ENCODE measurements at regions not wholly inside any gene's neighbourhood (a gene's known extent, or its start where the extent isn't known, plus 50 kb on each side); places are given as distances from the start of the nearest gene placed in this dataset.

DNA sequence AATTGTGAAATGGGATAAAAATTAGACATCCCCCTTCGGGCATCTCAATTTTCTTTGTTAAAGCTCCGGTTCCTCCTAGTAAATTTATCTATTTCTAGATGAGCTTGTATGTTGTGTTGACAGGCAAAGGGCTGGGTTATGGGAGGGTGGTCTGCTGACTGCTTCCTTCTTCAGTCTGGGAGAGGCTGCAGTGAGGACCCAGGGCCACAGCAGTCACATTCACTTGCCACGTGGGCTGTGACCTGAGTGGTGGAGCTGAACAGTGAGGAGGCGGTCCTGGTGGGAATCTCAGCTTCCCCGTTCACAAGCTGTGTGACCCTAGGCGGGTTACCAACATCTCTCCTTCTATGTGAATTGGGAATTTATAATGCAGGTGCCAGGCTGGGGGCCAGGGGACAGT, 57.5 kb upstream of the RXRA start:
- no peak overlapping the region for H3K4me3 ChIP-seq (ENCODE audit: low read depth, low read length)
- no peak for DNase-seq (ENCODE audit: low read depth)
- TF ChIP-seq, protein P1, sequence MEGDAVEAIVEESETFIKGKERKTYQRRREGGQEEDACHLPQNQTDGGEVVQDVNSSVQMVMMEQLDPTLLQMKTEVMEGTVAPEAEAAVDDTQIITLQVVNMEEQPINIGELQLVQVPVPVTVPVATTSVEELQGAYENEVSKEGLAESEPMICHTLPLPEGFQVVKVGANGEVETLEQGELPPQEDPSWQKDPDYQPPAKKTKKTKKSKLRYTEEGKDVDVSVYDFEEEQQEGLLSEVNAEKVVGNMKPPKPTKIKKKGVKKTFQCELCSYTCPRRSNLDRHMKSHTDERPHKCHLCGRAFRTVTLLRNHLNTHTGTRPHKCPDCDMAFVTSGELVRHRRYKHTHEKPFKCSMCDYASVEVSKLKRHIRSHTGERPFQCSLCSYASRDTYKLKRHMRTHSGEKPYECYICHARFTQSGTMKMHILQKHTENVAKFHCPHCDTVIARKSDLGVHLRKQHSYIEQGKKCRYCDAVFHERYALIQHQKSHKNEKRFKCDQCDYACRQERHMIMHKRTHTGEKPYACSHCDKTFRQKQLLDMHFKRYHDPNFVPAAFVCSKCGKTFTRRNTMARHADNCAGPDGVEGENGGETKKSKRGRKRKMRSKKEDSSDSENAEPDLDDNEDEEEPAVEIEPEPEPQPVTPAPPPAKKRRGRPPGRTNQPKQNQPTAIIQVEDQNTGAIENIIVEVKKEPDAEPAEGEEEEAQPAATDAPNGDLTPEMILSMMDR (IDR thresholded peaks at IDR 0.05; ENCODE audit: insufficient read depth, low read length), result no peak

DNA sequence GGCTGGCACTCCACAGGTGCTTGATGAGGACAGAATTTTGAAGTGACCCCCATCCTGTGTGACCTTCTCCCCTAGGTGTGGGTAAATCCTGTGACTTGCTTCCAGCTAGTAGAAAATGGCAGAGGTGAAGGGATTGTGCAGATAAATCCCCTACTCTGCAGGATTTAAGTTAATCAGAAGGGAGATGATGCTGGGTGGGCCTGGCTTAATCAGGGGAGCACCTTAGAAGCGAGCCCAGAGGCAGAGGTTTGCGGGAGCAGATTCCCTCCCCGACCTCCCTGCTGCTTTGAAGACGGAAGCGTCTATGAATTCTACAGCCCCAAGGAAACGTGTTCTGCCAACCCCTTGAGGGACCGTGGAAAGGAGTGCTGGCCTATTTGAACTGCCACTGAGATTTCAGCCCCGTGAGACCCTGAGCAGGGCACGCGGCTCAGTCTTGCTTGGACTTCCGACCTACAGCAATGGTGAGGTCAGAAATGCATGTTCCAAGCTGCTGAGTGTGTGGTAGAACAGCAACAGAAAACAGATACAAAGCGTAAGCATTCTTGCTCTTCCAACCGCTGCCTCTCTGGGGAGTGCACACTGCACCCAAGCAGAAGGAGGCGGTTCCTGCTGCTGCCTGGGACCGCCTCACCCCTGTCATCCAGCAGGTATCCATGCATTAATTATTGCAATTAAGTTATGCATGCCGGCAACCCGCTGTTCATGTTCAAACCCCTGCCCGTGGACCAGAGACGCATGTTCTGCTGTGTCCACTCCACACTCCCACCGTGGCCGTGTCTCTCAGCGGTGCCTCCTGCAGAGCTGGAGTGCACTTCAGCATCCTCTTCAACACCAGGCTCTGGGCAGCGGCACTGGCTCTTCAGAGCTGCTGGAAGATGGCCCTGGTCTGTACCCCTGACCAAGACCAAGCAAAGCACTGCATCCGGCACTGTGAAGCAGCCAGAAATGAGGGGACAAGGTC, 54.6 kb upstream of the RXRA start:
- no peak for DNase-seq (ENCODE audit: low read depth)
- TF ChIP-seq, protein P1 (IDR thresholded peaks at IDR 0.05; ENCODE audit: insufficient read depth, low read length), result no peak
- no peak overlapping the region for H3K4me3 ChIP-seq (ENCODE audit: low read depth, low read length)

DNA sequence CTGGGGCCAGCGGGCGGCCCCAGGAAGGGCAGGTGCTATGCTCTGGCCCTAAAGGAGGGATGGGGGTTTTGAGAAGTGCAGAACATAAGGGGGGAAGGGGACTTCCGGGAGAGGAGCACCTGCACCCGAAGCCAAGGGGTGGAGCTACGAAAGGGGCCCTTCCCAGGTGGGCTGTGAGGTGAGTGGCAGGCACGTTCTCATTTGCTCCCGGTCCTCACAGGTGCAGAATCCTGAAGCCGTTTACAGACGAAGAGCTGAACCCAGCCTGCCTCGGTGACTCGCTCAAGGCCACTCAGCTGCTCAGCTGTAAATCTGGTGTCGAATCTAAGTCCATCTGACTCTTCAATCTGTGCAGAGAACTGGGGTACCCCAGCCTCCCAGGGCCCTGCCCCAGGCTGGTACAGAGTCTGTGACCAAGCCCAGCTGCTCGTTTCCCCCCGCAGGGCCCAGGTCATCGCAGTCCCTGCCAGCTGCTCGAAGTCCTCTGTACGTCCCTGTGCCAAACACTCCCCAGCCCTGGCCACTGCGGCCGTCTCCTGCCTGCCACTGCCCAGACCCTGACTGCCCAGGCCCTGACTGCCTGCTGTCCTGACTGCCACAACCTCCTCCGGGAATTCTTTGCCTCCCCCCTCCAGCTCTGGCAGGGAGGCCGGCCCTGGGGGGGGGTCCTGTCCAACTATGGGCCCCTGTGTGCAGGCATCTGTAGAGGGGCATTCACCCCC, 53.8 kb upstream of the RXRA start:
- no peak overlapping the region for H3K4me3 ChIP-seq (ENCODE audit: low read depth, low read length)

DNA sequence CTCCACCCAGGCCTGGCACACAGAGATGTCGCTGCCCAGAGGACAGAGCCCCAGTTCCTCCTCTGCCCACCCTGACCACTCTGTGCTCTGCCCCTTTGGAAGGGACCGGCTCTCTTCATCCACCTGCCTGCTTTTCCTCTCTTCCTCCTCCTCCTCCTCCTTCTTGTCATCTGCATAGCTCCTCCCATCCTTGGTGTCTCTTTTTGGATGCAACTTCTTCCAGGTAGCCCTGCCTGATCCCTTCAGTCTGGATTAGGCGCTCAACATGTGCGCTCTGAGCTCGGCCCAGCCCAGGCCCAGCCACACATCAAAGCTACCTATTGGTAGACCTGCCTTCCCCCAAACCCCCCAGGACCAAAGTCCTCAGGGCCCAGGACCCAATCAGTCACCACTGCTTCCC, 52.6 kb upstream of the RXRA start:
- TF ChIP-seq, protein P1 (IDR thresholded peaks at IDR 0.05; ENCODE audit: insufficient read depth, low read length), result no peak
- no peak for DNase-seq (ENCODE audit: low read depth)
- H3K4me3 ChIP-seq (ENCODE audit: low read depth, low read length), result no peak overlapping the region

More for the DNA sequence above, 53.8 kb upstream of the RXRA start:
- DNase-seq (ENCODE audit: low read depth), result no peak
- TF ChIP-seq, protein P1 (IDR thresholded peaks at IDR 0.05; ENCODE audit: insufficient read depth, low read length), result no peak

DNA sequence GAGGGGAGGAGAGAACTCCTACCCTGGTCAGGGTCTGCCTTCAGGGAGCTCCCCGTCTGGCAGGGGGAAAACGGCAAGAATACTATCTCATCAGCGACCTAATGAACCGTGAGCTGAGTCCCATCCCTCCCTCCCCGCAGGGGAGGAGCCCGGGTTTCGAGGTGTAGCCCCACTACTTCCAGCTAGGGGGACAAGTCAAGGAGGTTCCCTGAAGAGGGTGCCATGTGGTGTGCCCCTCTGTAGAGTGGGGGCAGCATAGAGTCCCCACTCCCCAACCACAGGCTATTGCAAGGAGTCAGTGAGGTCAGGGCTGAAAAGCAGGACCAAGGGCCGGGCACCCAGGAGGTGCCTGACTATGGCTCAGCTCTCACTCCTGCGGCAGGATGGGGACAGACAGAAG, 50.9 kb upstream of the RXRA start:
- no peak for DNase-seq (ENCODE audit: low read depth)
- TF ChIP-seq, protein P1 (IDR thresholded peaks at IDR 0.05; ENCODE audit: insufficient read depth, low read length), result no peak

DNA sequence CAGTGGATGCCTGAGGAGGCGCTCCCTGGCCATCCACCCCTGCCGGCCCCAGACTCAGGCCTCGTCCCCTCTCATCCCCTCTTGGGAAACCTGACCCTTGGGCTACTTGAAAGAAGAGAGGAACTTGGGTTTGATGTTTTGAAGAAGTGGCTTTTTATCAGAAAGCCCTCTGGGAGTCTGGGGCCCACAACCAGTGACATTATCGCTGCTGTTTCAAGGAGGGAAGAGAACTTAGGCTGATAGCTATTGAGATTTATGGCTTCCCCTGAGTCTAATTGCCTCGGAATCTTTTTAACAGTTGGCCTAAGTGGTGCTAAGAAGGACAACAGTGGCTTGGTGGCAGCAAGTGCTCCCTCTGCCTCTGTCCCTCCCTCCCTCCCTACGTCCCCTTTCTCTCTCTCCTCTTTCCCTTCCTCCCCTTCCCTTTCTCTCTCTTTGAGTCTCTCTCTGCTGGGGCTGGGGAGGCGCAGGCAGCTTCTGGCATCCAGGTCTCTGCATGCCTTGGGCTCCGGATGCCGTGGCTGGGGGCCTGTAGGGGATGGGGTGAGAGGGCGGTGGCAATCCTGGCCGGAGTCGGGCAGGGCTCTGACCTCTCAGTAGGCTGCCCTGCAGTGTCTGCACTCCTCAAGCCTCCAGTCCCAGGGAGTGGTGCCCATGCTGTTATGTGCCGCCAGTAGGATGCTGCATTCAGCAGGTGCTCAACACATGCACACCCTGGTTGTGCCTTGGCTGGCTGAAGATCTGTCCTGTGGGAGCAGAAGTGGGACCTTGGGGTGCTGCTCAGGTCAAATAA, 49.6 kb upstream of the RXRA start:
- no peak overlapping the region for H3K4me3 ChIP-seq (ENCODE audit: low read depth, low read length)
- DNase-seq (ENCODE audit: low read depth), result no peak
- TF ChIP-seq, protein P1 (IDR thresholded peaks at IDR 0.05; ENCODE audit: insufficient read depth, low read length), result no peak

More for the DNA sequence above, 50.9 kb upstream of the RXRA start:
- H3K4me3 ChIP-seq (ENCODE audit: low read depth, low read length), result no peak overlapping the region
